H9 (cell line): ENCODE measurements at regions not wholly inside any gene's neighbourhood (a gene's known extent, or its start where the extent isn't known, plus 50 kb on each side); places are given as distances from the start of the nearest gene placed in this dataset.

Experiments used
- DNase-seq: peaks from one replicate; pipeline ENCODE4 v3.0.0-alpha.2; 2017
- H2AFZ ChIP-seq: one replicate; pipeline ENCODE4 v1.6.1; 2013; ENCODE audit warnings: mild to moderate bottlenecking, low read length, control low read depth, moderate library complexity
- H2AK5ac ChIP-seq: 2 replicates; pipeline ENCODE4 v1.6.1; 2013; ENCODE audit warnings: low read length, control low read depth, mixed read lengths; ENCODE audit not compliant: insufficient read length
- H2BK120ac ChIP-seq: one replicate; pipeline ENCODE4 v1.6.1; 2013; ENCODE audit warnings: low read depth, mild to moderate bottlenecking, low read length, control low read depth, inconsistent platforms; ENCODE audit not compliant: poor library complexity, severe bottlenecking
- H2BK12ac ChIP-seq: 2 replicates; pipeline ENCODE4 v1.6.1; 2013; ENCODE audit warnings: low read length, control low read depth, mixed read lengths, low read depth; ENCODE audit not compliant: insufficient read length
- H2BK15ac ChIP-seq: 2 replicates; pipeline ENCODE4 v1.6.1; 2013; ENCODE audit warnings: low read depth, low read length, control low read depth
- H2BK20ac ChIP-seq: one replicate; pipeline ENCODE4 v1.6.1; 2013; ENCODE audit warnings: low read depth, mild to moderate bottlenecking, low read length, control low read depth, inconsistent platforms; ENCODE audit not compliant: poor library complexity, severe bottlenecking
- H2BK5ac ChIP-seq: 2 replicates; pipeline ENCODE4 v1.6.1; 2013; ENCODE audit warnings: low read length, control low read depth, mixed read lengths; ENCODE audit not compliant: insufficient read length
- H3K14ac ChIP-seq: 2 replicates; pipeline ENCODE4 v1.6.1; 2013; ENCODE audit warnings: low read length, control low read depth; ENCODE audit not compliant: insufficient read depth
- H3K18ac ChIP-seq: 2 replicates; pipeline ENCODE4 v1.6.1; 2013; ENCODE audit warnings: low read depth, mild to moderate bottlenecking, mixed read lengths, low read length, control low read depth; ENCODE audit not compliant: insufficient read length
- H3K23ac ChIP-seq: 2 replicates; pipeline ENCODE4 v1.6.1; 2013; ENCODE audit warnings: low read length, control low read depth, mixed read lengths, low read depth; ENCODE audit not compliant: insufficient read length
- H3K23me2 ChIP-seq: 2 replicates; pipeline ENCODE4 v1.6.1; 2013; ENCODE audit warnings: low read depth, mild to moderate bottlenecking, mixed read lengths, low read length, control low read depth; ENCODE audit not compliant: insufficient read length, poor library complexity, severe bottlenecking
- H3K27ac ChIP-seq: 2 replicates; pipeline ENCODE4 v1.5.1; 2013; ENCODE audit warnings: low read length, control low read depth, mixed read lengths, low read depth; ENCODE audit not compliant: insufficient read length
- H3K27me3 ChIP-seq: 2 replicates; pipeline ENCODE4 v1.6.1; 2013; ENCODE audit warnings: low read length, control low read depth, inconsistent platforms; ENCODE audit not compliant: insufficient read depth
- H3K4ac ChIP-seq: 2 replicates; pipeline ENCODE4 v1.6.1; 2013; ENCODE audit warnings: low read depth, mild to moderate bottlenecking, control low read depth, inconsistent platforms, low read length, moderate library complexity
- H3K4me1 ChIP-seq: 2 replicates; pipeline ENCODE4 v1.6.1; 2013; ENCODE audit warnings: low read length, control low read depth, inconsistent platforms; ENCODE audit not compliant: insufficient read depth
- H3K4me2 ChIP-seq: 2 replicates; pipeline ENCODE4 v1.6.1; 2013; ENCODE audit warnings: low read length, control low read depth, mixed read lengths; ENCODE audit not compliant: insufficient read length, insufficient read depth
- H3K56ac ChIP-seq: 2 replicates; pipeline ENCODE4 v1.6.1; 2013; ENCODE audit warnings: low read depth, mild to moderate bottlenecking, mixed read lengths, low read length, control low read depth; ENCODE audit not compliant: insufficient read length
- H3K79me1 ChIP-seq: 2 replicates; pipeline ENCODE4 v1.6.1; 2013; ENCODE audit warnings: low read depth, mild to moderate bottlenecking, moderate library complexity, low read length, control low read depth, inconsistent platforms; ENCODE audit not compliant: insufficient read depth, poor library complexity, severe bottlenecking
- H3K79me2 ChIP-seq: 2 replicates; pipeline ENCODE4 v1.6.1; 2013; ENCODE audit warnings: low read length, control low read depth, inconsistent platforms; ENCODE audit not compliant: insufficient read depth
- H3K9ac ChIP-seq: 2 replicates; pipeline ENCODE4 v1.6.1; 2013; ENCODE audit warnings: low read length, control low read depth, mixed read lengths; ENCODE audit not compliant: insufficient read length; ENCODE audit errors: extremely low read depth
- H3K9me3 ChIP-seq: one replicate; pipeline ENCODE4 v1.6.1; 2013; ENCODE audit warnings: low read depth, low read length, inconsistent platforms; ENCODE audit not compliant: control insufficient read depth
- H3T11ph ChIP-seq: one replicate; pipeline ENCODE4 v1.6.1; 2013; ENCODE audit warnings: mild to moderate bottlenecking, low read length, control low read depth, inconsistent platforms
- H4K20me1 ChIP-seq: one replicate; pipeline ENCODE4 v1.6.1; 2013; ENCODE audit not compliant: control insufficient read depth, insufficient read length, insufficient read depth
- H4K5ac ChIP-seq: 2 replicates; pipeline ENCODE4 v1.6.1; 2013; ENCODE audit warnings: low read depth, mild to moderate bottlenecking, mixed read lengths, low read length, control low read depth; ENCODE audit not compliant: insufficient read length
- H4K8ac ChIP-seq: replicated peaks from 2 replicates; pipeline ENCODE4 v1.6.1; 2013; ENCODE audit warnings: low read length, control low read depth, mixed read lengths, low read depth; ENCODE audit not compliant: insufficient read length
- H4K91ac ChIP-seq: 2 replicates; pipeline ENCODE4 v1.6.1; 2013; ENCODE audit warnings: low read depth, mild to moderate bottlenecking, moderate library complexity, mixed read lengths, low read length, control low read depth; ENCODE audit not compliant: insufficient read length
- H3K27ac Mint-ChIP-seq, 3 experiments: 2 replicates in 2 of 3; 3 replicates in 1 of 3; pipeline ENCODE4 v1.8.0; 2020 to 2021; ENCODE audit warnings: mixed read lengths in 3 of 3, mild to moderate bottlenecking in 1 of 3, moderate library complexity in 1 of 3
- H3K27me3 Mint-ChIP-seq: 2 replicates; pipeline ENCODE4 v1.8.0; 2021; ENCODE audit warnings: low read depth, mild to moderate bottlenecking, moderate library complexity, mixed read lengths
- H3K36me3 Mint-ChIP-seq, 3 experiments: 2 replicates in 2 of 3; 3 replicates in 1 of 3; pipeline ENCODE4 v1.8.0; 2020 to 2021; ENCODE audit warnings: low read depth in 3 of 3, mixed read lengths in 3 of 3; ENCODE audit not compliant: insufficient read depth in 1 of 3
- H3K4me1 Mint-ChIP-seq, 2 experiments: 2 replicates each; pipeline ENCODE4 v1.8.0; 2020; ENCODE audit warnings: mixed read lengths in 2 of 2
- H3K4me3 Mint-ChIP-seq, 2 experiments: 2 replicates in 1 of 2; 3 replicates in 1 of 2; pipeline ENCODE4 v1.8.0; 2020 to 2021; ENCODE audit warnings: mild to moderate bottlenecking in 2 of 2, mixed read lengths in 2 of 2, moderate library complexity in 1 of 2
- H3K9me3 Mint-ChIP-seq, 2 experiments: 2 replicates in 1 of 2; 3 replicates in 1 of 2; pipeline ENCODE4 v1.8.0; 2020; ENCODE audit warnings: mild to moderate bottlenecking in 2 of 2, mixed read lengths in 2 of 2, moderate library complexity in 1 of 2
- CTCF ChIP-seq: fragments of 200-600 bp; sonication (generic); conservative IDR thresholded peaks from 3 replicates; pipeline ENCODE4 v1.8.0; 2021; ENCODE audit warnings: antibody characterized with exemption, mild to moderate bottlenecking
- WGBS: extraction: QIAGEN DNeasy Blood & Tissue Kit; methylation state at CpG from one replicate; pipeline ENCODE4 v1.1.7; 2013; ENCODE audit warnings: missing lambda C conversion rate, low lambda C conversion rate, mixed read lengths; ENCODE audit not compliant: insufficient read length; ENCODE audit errors: extremely low coverage; 5-methylcytosine and 5-hydroxymethylcytosine counted together

- no CpG with 5 or more reads among the region's 4 CpGs for WGBS
- Histone ChIP-seq H3K23me2 (no peaks in the 10 kb centered on the region), H3K27me3 (no peaks in the 10 kb centered on the region), H2AK5ac (no peak overlapping the region), H3K9me3 (no peaks in the 10 kb centered on the region), H3T11ph (no peak overlapping the region), H3K9ac (no peak overlapping the region), H2AFZ (no peak overlapping the region), H3K4ac (no peak overlapping the region), H3K79me2 (no peaks in the 10 kb centered on the region), H3K27ac (no peak overlapping the region), H3K56ac (no peak overlapping the region), H4K20me1 (no peaks in the 10 kb centered on the region), H3K18ac (no peak overlapping the region), H3K23ac (no peak overlapping the region), H4K8ac (no peak overlapping the region), H3K4me1 (no peaks in the 10 kb centered on the region), H3K14ac (no peak overlapping the region), H2BK15ac (no peak overlapping the region), H2BK120ac (no peak overlapping the region), H2BK5ac (no peak overlapping the region), H2BK20ac (no peak overlapping the region), H4K5ac (no peak overlapping the region), H3K79me1 (no peaks in the 10 kb centered on the region), H2BK12ac (no peak overlapping the region), H4K91ac (no peak overlapping the region), H3K4me2 (no peak overlapping the region)
- no peaks in the 10 kb centered on the region for H3K9me3 Mint-ChIP-seq
- H3K4me3 Mint-ChIP-seq, result no peak overlapping the region
- no peak for DNase-seq
- H3K36me3 Mint-ChIP-seq, result no peaks in the 10 kb centered on the region; a peak in 1 of 7 replicates
- H3K27me3 Mint-ChIP-seq, result no peaks in the 10 kb centered on the region
- no peak overlapping the region for H3K27ac Mint-ChIP-seq
- no peak for TF ChIP-seq CTCF
- H3K4me1 Mint-ChIP-seq, result no peaks in the 10 kb centered on the region
Measured at GRCh38 chr14:84806622-84807021, 723.3 kb upstream of the FLRT2 start.
